NCI-H524 (cell line): ENCODE measurements at regions not wholly inside any gene's neighbourhood (a gene's known extent, or its start where the extent isn't known, plus 50 kb on each side); places are given as distances from the start of the nearest gene placed in this dataset.

Experiments
- DNase-seq, 2 experiments: peaks; one replicate each; lab custom pipeline; 2025; lab: John Stamatoyannopoulos, UW

GRCh38 chr5:133829786-133830185, 138.6 kb downstream of the C5orf15 start:
- no peak for DNase-seq

GRCh38 chr5:133828722-133829121, 139.7 kb downstream of the C5orf15 start:
- DNase-seq = peak; percentile 37 to 78

GRCh38 chr5:133827830-133828229, 140.6 kb downstream of the C5orf15 start:
- no peak for DNase-seq

GRCh38 chr5:133827011-133827410, 141.4 kb downstream of the C5orf15 start:
- DNase-seq = peak; percentile 39 to 68

GRCh38 chr5:133825631-133826289, 142.7 kb downstream of the C5orf15 start:
- peak; percentile 96 to 99 for DNase-seq

- no peak for DNase-seq
Observed at GRCh38 chr5:133824661-133825254, 143.7 kb downstream of the C5orf15 start.

- DNase-seq = no peak
Observed at GRCh38 chr5:133821889-133822288, 146.5 kb downstream of the C5orf15 start.

GRCh38 chr5:133821311-133821741, 147.1 kb downstream of the C5orf15 start:
- no peak for DNase-seq

- peak; percentile 46 to 67 for DNase-seq
Observed at GRCh38 chr5:133820507-133820906, 147.9 kb downstream of the C5orf15 start.

- peak in 1 of 2 experiments; percentile 54 for DNase-seq
Observed at GRCh38 chr5:133819977-133820471, 148.4 kb downstream of the C5orf15 start.

GRCh38 chr5:133818869-133819600, 149.4 kb downstream of the C5orf15 start:
- DNase-seq = no peak

GRCh38 chr5:133818031-133818431, 150.4 kb downstream of the C5orf15 start:
- DNase-seq = no peak

- DNase-seq = no peak
Observed at GRCh38 chr5:133817456-133817855, 151.0 kb downstream of the C5orf15 start.

- DNase-seq = no peak
Observed at GRCh38 chr5:133816791-133817190, 151.6 kb downstream of the C5orf15 start.

GRCh38 chr5:133814152-133814551, 154.3 kb downstream of the C5orf15 start:
- no peak for DNase-seq

GRCh38 chr5:133811168-133811567, 157.3 kb downstream of the C5orf15 start:
- no peak for DNase-seq

GRCh38 chr5:133809801-133810200, 158.6 kb downstream of the C5orf15 start:
- DNase-seq = no peak

- DNase-seq = peak; percentile 40 to 73
Observed at GRCh38 chr5:133807348-133807747, 161.1 kb downstream of the C5orf15 start.

GRCh38 chr5:133806847-133807246, 161.6 kb downstream of the C5orf15 start:
- DNase-seq = no peak

- peak in 1 of 2 experiments; percentile 11 for DNase-seq
Observed at GRCh38 chr5:133801955-133802751, 166.3 kb downstream of the C5orf15 start.

- DNase-seq = no peak
Observed at GRCh38 chr5:133801431-133801830, 167.0 kb downstream of the C5orf15 start.
